Colon (tissue), 2 donors: ENCODE measurements at regions not wholly inside any gene's neighbourhood (a gene's known extent, or its start where the extent isn't known, plus 50 kb on each side); places are given as distances from the start of the nearest gene placed in this dataset.
"Not testable (repeated sequence)": the region's sequence is repeated elsewhere in the genome, so short reads cannot be mapped to it uniquely, and the experiment has no call there.

Experiments used
- FAIRE-seq: peaks from 2 replicates; lab custom pipeline; 2012; peaks lifted over from hg19 to GRCh38; lab: Jason Lieb, UNC
- donor health status: control.
- donor health status: control.

- no peak for FAIRE-seq
Observed at GRCh38 chr6:3549314-3549940, 92.6 kb upstream of the SLC22A23 start.

DNA sequence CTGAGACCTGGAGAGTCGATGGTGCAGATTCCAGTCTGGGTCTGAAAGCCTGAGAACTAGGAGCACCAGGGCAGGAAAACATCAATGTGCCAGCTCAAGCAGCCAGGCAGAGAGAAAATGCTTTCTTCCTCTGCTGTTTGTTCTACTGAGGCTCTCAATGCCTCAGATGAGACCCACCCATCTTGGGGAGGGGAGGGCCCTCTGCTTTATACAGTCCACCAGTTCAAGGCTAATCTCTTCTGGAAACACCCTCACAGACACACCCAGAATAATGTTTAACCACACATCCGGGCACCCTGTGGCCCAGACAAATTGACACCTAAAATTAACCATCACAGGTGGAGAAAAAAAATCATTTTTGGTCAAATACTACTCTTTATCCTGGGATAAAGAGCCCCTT is 89.3 kb upstream of the SLC22A23 start:
- FAIRE-seq, result no peak

- FAIRE-seq, result peak; percentile 31
Observed at GRCh38 chr6:3545156-3545555, 88.3 kb upstream of the SLC22A23 start.

DNA sequence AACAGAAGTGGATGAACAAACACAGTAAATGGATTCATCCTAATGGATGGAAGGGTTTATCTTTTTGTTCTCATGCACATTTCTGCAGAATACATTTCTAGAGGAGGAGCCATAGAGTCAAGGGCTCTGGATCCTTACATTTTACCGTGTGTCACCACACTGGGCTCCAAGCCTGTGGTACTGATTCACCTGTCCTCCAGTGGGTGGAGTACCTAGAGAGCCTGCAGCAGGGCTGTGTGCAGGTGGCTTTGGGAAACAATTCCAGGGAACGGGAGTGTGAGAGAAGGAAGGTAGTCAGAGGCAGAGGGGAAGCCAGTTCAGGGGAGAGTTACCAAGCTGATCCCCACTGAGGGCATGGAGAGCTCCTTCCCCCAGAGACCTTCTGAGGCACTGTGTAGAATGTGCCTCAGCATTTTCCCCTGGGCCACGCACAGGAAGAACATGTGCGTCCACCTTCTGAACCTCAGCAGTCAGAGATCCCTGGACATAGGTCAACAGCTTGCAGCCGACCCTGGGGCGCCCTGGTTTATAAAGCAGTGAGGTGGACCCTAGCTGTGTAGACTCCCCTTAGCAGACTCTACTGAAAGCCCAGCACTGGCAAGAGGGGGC is 85.3 kb upstream of the SLC22A23 start:
- FAIRE-seq, result no peak

GRCh38 chr6:3541006-3541585 is 84.2 kb upstream of the SLC22A23 start:
- FAIRE-seq, result no peak

DNA sequence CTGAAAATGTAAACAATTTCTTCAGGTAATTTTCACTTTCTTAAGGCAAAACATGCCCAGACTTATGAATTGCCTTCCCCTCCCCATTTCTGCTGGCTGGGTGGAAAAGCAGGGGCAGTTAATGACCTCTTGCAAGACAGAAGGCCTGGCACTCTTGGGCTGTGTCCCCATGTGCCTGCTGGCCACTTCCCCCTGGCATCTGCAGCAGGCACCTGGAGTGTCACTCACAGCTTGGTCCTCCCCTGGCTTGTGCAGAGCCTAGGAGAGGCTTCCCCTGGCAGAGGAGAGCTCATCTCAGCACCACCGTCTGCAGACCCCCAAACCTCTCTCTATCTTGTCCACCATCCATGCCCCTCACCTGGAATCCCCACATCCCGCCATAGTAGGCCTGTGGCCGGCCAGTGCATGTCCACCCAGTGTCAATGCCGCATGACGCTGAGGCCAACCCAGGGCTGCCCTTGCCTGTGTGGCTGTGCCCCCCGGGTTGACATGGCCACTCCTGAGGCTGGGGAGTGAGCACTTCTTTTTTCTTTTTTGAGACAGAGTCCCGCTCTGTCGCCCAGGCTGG is 83.5 kb upstream of the SLC22A23 start:
- FAIRE-seq, result no peak

DNA sequence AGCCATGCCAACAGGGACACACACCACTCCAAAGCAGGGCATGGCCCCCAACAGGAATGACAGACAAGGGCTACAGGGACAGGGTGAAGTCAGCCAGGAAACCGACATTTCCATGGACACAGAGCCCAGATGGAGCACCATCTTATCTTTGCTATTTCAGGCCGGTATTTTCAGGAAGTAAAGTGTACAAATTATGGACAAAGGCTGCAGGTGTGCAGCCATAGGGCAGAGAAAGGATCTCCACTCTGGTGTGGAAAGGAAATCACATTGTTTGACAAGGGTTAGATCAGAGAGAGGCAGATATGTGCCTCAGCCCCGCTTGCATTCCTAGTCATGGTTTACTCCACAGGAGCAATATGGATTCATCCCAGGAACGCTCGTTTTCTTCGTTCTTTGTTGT is 81.7 kb upstream of the SLC22A23 start:
- FAIRE-seq, result no peak

DNA sequence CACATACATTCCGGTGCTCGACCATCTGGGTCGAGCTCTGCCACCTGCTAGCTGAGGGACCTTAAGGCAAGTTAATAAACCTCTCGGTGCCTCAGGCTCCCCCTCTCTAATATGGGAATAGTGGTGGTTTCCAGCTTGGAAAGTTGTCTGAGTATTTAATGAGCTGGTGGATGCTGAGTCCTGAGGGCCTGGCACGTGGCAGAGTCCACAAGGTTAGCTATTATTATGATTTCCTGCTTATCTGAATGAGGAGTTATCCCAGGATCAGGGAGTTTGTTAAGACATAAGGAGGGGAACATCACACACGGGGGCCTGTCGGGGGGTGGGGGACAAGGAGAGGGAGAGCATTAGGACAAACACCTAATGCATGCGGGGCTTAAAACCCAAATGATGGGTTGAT is 80.1 kb upstream of the SLC22A23 start:
- FAIRE-seq, result no peak

GRCh38 chr6:3535776-3536435 is 79.1 kb upstream of the SLC22A23 start:
- FAIRE-seq, result no peak

DNA sequence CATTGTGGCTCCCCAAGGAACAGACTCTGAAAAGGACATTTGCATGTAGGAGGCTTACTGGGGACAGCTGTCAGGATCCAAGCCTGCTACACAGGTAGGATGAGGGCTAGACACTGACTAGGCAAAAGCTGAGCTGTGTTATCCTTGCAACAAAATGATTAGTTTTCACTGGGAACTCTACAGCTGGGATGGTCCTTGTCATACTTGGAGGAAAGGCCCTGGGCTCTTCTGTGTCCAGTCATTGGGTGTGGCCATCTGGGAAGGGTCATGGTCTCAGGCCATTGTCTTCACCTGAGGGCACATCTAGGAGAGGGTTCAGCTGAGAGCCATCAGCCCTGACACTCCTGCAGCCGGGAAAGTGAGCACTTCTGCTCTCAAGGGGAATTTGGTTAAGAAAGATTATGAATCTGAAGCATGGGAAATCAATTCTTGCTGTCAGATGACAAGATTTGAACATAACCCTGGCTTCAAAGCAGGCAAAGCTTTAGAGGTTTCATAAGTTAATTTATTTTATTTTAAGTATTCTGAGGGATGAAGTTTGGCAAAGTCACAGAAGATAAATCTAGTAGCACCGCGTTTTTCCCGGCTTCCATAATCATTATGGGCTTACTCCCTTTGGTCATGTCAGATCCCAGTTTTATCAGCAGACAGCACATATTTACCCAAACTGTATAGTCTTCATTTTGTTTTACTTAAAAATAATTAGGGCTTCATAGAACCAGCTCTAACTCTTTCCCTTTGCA is 78.4 kb upstream of the SLC22A23 start:
- no peak for FAIRE-seq

GRCh38 chr6:3534599-3534998 is 77.7 kb upstream of the SLC22A23 start:
- no peak for FAIRE-seq

GRCh38 chr6:3533981-3534380 is 77.1 kb upstream of the SLC22A23 start:
- FAIRE-seq, result no peak

DNA sequence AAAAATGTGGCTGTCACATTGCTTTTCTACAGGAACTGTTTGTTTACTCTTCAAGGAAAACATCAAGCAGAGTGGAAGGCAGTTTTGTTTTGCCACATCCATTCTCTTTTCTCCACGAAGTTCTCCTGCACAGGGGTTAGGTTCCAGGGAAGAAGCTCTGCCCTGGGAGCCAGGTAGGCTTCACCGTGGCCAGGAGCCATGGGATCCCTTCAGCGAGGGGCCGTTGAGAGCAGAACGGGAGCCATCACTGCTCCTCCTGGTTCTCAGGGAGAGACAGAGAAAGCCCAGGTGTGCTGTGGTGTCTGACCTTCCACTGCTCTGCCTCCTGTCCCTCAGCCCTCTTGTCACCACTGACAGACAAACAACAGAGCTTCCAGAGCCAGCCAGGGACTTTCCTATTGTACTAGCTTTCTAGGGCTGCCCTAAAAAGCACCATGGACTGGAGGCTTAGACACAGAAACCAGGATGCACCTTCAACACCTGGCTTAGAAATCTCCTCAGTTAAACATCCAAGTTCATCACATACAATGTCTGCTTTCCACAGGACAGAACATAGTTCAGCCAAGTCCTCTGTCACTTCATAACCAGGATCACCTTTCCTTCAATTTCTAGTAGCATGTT is 75.6 kb upstream of the SLC22A23 start:
- FAIRE-seq, result no peak

DNA sequence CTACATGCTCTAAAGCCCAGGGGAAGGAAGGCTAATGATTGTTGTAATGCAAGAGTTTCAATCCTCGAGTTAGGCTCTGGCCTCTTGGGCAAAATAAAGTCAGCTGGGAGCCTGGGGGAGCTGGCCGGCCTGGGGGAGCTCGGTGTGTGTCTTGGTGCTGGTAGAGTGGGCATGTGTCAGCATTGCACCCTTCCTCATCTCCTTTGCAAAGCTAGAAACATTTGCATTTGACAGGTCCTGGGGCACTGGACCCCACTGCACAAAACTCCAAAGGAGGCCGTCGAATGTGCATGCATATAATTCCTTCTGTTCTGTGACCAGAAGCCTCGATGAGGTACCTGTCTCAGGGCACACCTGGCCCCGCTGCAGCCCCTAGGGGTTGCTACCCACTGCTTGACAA is 74.6 kb upstream of the SLC22A23 start:
- FAIRE-seq, result no peak

DNA sequence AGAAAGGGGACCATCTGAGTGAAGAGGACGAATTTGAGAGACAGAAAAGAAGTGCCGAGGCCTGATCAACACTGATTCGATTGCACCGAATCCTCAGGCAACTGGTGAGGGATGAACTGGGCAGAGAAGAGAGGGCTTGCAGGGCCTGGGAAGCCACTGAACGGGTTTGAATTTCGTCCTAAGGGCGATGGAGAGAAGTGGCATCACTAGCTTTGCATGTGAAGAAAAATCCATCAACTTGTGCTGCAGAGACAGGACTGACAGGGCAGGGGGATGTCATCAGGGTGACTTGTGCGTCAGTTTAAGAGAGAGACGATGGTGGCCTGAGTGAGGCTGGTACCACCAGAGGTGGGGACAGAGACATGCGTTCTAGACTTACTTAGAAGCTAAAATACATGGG is 73.7 kb upstream of the SLC22A23 start:
- FAIRE-seq, result no peak

DNA sequence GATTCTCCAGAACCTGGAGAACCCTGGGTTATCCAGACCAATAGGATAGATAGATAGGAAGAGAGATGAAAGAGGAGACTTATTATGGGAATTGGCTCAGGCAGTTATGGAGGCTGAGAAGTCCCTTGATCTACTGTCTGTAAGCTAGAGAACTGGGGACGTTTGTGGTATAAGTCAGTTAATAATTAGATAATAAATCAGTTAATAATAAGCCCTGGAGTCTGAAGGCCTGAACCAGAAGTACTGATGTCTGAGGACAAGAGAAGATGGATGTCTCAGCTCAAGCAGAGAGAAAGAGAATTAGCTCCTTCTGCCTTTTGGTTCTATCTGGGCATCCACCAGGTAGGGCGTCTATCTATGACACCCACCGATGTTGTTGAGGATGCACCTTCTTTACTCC is 72.9 kb upstream of the SLC22A23 start:
- no peak for FAIRE-seq

GRCh38 chr6:3529232-3529631 is 72.4 kb upstream of the SLC22A23 start:
- FAIRE-seq, result no peak

DNA sequence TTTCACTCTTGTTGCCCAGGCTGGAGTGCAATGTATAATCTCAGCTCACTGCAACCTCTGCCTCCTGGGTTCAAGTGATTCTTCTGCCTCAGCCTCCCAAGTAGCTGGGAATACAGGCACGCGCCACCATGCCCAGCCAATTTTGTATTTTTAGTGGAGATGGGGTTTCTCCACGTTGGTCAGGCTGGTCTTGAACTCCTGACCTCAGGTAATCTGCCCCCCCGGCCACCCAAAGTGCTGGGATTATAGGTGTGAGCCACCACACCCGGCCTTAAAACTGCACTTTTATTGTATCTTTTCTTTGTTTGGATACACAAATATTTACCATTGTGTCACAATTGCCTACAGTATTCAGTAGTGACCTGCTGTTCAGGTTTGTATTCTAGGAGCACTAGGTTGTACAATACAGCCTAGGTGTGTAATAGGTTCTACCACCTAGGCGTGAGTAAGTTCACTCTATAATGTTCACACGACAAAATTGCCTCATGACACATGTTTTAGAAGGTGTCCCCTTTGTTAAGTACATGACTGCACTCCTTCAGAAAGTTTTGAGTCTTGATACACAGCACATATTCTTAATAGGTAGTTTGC is 71.3 kb upstream of the SLC22A23 start:
- not testable (repeated sequence) for FAIRE-seq

DNA sequence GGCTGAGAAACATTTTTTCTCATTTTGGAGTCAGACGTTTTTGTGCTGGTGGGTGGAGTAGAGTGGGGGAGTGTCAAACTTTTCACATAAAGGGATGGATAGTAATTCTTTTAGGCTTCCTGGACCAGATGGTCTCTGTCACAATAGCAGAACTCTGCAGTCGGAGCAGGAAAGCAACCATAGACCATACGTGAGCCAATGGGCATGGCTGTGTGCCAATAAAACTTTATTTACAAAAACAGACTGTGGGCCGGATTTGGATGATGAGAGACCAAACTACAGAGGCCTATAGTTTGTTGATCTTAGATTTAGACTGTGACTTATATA is 70.8 kb upstream of the SLC22A23 start:
- FAIRE-seq, result no peak

GRCh38 chr6:3526962-3527650 is 70.3 kb upstream of the SLC22A23 start:
- FAIRE-seq, result no peak

DNA sequence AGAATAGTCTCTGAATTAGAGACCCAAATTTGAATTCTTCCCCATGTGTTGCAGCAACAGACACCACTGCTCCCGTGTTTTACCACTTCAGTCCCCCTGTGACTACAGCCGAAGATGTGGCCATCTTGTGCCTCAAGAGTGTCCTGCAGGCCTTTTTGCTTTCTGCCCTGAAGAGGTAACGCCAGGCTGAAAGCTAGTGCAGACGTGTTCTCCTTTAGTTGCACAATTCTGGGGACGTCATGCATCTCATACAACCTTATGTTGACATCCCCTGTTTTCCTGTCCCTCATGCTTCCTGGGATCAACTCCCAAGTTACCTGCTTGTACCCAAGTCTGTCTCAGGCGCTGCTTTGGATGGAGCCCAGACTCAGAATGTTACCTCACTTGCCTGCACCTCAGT is 69.1 kb upstream of the SLC22A23 start:
- no peak for FAIRE-seq
